ENCODE measurements at regions not wholly inside any gene's neighbourhood (a gene's known extent, or its start where the extent isn't known, plus 50 kb on each side); places are given as distances from the start of the nearest gene placed in this dataset.
"Not testable (repeated sequence)": the region's sequence is repeated elsewhere in the genome, so short reads cannot be mapped to it uniquely, and the experiment has no call there.

DNA sequence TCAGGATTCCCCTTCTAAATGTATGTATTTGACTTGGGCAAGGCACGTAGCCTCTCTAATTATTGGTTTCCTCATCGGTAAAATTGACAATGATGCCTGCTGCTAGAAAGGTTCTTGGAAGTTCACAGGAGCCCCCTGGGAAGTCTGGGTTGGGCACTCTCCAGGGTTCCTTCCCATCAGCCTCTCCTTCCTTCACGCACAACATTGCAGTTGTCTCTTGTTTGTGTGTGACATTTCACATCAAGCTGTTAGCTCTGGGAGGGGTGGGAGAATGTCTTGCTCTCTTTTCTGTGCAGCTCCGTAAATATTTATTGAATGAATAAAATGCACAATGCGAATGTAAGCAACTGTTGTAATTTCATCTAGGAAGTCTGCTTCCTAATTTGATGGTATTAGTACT, 153.2 kb upstream of the PRICKLE1 start:
- Histone ChIP-seq H3K9ac (ENCODE audit: low read depth, low read length) (no peak overlapping the region), H3K36me3 (ENCODE audit: insufficient read depth, low read length) (no peaks in the 10 kb centered on the region), H3K9me3 (ENCODE audit: control insufficient read depth, insufficient read depth, low read length) (peaks cover 14% of the 10 kb centered on the region; the same call in 1 of the 2 replicates), H3K4me1 (ENCODE audit: insufficient read depth, low read length) (peaks cover 20% of the 10 kb centered on the region)

DNA sequence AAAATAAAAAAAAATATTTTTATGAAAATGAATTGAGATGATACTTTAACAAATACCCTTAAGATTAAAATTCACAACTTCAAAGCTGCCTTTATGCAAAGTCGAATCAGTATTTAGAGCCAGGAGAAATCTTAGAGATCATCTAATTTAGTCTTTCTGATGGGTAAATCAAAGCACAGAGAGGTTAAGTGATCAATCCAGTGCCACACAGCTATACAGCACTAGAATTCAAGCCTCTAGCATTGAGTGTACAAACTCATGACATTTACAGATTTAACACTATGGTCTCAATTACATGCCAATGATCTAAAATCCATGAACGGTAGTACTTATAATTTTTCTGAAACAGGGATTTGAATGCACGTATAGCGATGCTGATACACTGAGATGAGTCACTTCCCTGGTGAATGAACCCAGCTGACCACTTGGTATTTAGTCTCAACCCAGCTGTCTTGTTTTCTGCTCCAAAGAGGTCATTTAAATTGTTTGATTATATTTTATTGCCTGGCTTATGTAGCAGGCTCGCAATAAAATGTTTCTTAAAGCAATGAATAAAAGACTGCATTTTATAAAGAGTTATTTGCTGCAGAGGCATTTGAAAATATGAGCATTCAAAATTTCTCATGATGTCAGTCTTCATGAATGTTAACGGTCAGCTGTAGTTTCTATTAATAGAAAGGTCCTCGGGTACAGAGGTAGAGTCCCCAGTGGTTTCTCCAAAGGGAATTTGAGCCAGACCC, 152.4 kb upstream of the PRICKLE1 start:
- Histone ChIP-seq H3K9me3 (ENCODE audit: control insufficient read depth, insufficient read depth, low read length) (peaks cover 14% of the 10 kb centered on the region; the same call in 1 of the 2 replicates), H3K4me1 (ENCODE audit: insufficient read depth, low read length) (peaks cover 20% of the 10 kb centered on the region), H3K9ac (ENCODE audit: low read depth, low read length) (no peak overlapping the region), H3K36me3 (ENCODE audit: insufficient read depth, low read length) (no peaks in the 10 kb centered on the region)

DNA sequence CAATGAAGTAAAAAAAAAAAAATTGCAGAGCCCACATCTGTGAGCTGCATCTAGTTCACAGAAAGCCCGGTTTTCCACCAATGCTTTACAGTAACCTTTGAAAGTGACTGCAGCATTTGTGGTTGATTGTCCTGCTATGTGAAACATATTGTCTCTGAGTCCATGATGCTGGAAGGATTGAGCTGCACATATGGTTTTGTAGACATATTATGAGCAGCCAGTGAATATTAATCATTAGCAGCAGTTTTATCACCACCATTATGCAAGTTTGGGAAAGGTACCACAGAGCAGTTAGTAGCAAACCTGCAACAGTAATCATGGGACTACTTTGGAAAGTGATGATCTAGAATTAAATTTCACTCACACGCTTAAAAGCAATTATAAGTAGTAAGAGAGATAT, 151.5 kb upstream of the PRICKLE1 start:
- peaks cover 22% of the 10 kb centered on the region for H3K4me1 ChIP-seq (ENCODE audit: insufficient read depth, low read length)
- H3K36me3 ChIP-seq (ENCODE audit: insufficient read depth, low read length), result no peaks in the 10 kb centered on the region
- H3K9ac ChIP-seq (ENCODE audit: low read depth, low read length), result no peak overlapping the region
- peaks cover 7% of the 10 kb centered on the region; the same call in 1 of the 2 replicates for H3K9me3 ChIP-seq (ENCODE audit: control insufficient read depth, insufficient read depth, low read length)

DNA sequence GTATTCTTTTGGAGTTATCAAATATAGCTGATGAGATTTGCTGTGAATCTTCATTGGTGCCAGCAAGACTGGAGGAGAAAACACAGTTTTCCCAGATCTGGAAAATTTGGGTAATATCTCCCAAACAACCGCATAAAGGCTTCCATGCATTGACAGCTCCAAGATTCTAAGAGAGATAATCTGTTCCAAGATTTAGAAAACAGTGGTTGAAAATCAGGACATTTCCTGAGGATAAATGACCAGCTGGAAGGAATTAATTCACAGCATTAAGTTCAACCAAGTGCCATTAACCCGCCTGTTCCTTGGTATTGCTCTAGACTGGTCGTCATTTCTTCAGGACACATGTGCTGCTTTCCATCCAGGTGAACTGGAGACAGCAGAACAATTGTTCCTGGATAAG, 147.9 kb upstream of the PRICKLE1 start:
- no peak overlapping the region for H3K9ac ChIP-seq (ENCODE audit: low read depth, low read length)

DNA sequence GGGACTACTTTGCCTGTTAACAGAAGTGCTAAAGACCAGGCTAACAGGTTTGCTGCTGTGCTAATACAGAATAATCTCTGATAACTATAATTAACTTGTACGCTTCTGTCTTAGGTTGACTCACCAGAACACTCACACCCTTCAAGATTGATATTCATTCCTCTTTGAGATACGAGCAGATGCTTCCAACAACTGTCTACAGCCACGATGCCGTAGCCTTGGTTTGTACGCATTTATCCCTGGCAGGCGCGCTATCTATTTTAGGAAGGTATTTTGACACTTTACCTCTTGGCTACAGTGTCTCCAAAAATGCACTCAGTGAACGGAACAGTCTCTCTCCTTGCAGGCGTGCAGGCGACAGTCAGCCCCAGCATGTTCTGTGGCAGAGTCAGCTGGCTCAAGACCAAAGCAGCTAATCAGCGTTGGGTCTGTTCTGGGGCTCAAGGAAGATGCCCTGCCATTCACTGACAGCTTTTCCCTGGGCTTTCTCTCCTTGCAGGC, 146.4 kb upstream of the PRICKLE1 start:
- Histone ChIP-seq H3K36me3 (ENCODE audit: insufficient read depth, low read length) (no peaks in the 10 kb centered on the region), H3K9me3 (ENCODE audit: control insufficient read depth, insufficient read depth, low read length) (no peaks in the 10 kb centered on the region), H3K4me1 (ENCODE audit: insufficient read depth, low read length) (0 out of 2 replicates have a peak, but pooled peaks cover 6% of the 10 kb centered on the region), H3K9ac (ENCODE audit: low read depth, low read length) (no peak overlapping the region)

More for the DNA sequence above, 147.9 kb upstream of the PRICKLE1 start:
- Histone ChIP-seq H3K9me3 (ENCODE audit: control insufficient read depth, insufficient read depth, low read length) (no peaks in the 10 kb centered on the region), H3K4me1 (ENCODE audit: insufficient read depth, low read length) (peaks cover 6% of the 10 kb centered on the region; the same call in 1 of the 2 replicates), H3K36me3 (ENCODE audit: insufficient read depth, low read length) (no peaks in the 10 kb centered on the region)

DNA sequence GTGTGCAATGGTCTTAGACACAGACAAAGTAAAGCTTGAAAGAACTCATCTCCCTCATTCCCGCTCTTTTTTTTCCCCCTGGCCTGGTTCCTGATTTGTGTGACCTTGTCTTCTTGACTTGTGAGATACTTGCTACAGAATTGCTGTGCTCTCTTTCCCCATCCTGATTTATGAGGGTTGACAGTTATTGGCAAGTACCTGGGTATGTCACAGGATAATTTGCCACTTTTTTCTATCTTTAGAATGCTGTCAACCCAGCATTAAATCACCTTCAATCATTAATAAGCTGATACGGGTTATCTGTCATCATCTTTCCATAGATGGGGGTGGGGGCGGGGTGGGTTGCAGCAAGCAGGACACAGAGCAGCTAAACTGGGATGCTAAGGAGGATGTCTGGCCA, 144.4 kb upstream of the PRICKLE1 start:
- Histone ChIP-seq H3K9me3 (ENCODE audit: control insufficient read depth, insufficient read depth, low read length) (no peaks in the 10 kb centered on the region), H3K4me1 (ENCODE audit: insufficient read depth, low read length) (0 out of 2 replicates have a peak, but pooled peaks cover 3% of the 10 kb centered on the region), H3K36me3 (ENCODE audit: insufficient read depth, low read length) (no peaks in the 10 kb centered on the region)

DNA sequence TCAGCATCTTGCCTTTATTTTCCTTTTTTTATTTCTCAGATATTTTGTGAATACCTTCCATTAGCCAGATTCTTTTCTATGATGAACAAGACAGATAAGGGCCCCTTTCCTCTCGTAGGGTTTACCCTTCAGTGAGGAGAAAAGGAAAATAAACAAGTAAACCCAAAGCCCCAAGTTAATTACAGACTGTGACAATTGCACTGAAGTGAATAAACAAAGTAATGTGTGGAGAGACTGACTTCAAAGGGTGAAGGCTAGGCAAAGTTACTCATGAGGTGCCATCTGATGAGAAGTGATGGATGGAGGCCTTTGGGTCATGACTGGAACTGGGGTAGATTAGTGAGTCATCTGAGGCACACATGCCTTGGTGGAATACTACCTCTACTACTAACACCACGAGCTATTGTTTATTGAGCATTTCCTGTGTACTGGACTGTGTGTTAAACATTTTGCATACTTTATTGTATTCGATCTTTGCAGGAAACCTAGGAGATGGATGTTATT, 143.4 kb upstream of the PRICKLE1 start:
- Histone ChIP-seq H3K9me3 (ENCODE audit: control insufficient read depth, insufficient read depth, low read length) (no peaks in the 10 kb centered on the region), H3K9ac (ENCODE audit: low read depth, low read length) (no peak overlapping the region), H3K4me1 (ENCODE audit: insufficient read depth, low read length) (0 out of 2 replicates have a peak, but pooled peaks cover 3% of the 10 kb centered on the region), H3K36me3 (ENCODE audit: insufficient read depth, low read length) (no peaks in the 10 kb centered on the region)

More for the DNA sequence above, 144.4 kb upstream of the PRICKLE1 start:
- no peak overlapping the region for H3K9ac ChIP-seq (ENCODE audit: low read depth, low read length)

DNA sequence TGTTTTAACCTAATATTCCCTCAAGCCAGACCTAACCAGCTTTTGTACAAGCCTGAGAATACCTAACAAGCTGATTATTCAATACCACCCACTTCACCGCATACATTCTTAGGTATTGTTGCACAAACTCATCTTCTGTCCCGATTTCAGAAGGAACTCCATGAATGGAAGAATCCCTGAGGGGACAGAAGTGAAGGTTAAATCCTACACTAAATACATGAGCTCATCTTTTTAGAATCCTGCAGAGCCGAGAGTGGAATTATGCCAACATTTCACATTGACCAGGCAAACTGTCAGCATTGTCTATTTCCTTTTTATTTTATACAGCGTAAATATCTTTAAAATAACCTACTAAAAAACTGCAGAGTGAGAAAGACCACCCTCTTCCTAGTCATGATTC, 140.7 kb upstream of the PRICKLE1 start:
- H3K4me1 ChIP-seq (ENCODE audit: insufficient read depth, low read length), result no peaks in the 10 kb centered on the region
- peaks cover 19% of the 10 kb centered on the region for H3K9me3 ChIP-seq (ENCODE audit: control insufficient read depth, insufficient read depth, low read length)

DNA sequence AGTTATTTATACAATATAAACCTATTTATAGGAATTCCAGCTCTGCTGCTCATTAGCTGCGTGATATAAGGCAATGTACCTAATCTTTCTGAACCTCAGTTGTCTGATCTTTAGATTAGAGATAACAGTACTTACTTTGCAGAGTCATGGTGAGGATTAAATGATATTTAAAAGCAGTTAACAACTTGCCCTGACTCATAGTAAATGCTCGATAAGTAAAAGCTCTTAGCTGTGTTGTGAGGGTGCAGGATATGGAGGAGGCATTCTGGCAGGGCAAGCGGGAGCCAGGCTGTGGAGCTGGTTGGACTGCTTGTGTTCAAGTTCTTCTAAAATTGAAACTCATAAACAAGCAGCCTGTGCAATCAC, 140.0 kb upstream of the PRICKLE1 start:
- H3K9me3 ChIP-seq (ENCODE audit: control insufficient read depth, insufficient read depth, low read length), result peaks cover 19% of the 10 kb centered on the region
- no peaks in the 10 kb centered on the region for H3K4me1 ChIP-seq (ENCODE audit: insufficient read depth, low read length)
- H3K36me3 ChIP-seq (ENCODE audit: insufficient read depth, low read length), result 0 out of 2 replicates have a peak, but pooled peaks cover 5% of the 10 kb centered on the region
- no peak overlapping the region for H3K9ac ChIP-seq (ENCODE audit: low read depth, low read length)

More for the DNA sequence above, 140.7 kb upstream of the PRICKLE1 start:
- Histone ChIP-seq H3K9ac (ENCODE audit: low read depth, low read length) (no peak overlapping the region), H3K36me3 (ENCODE audit: insufficient read depth, low read length) (0 out of 2 replicates have a peak, but pooled peaks cover 5% of the 10 kb centered on the region)

DNA sequence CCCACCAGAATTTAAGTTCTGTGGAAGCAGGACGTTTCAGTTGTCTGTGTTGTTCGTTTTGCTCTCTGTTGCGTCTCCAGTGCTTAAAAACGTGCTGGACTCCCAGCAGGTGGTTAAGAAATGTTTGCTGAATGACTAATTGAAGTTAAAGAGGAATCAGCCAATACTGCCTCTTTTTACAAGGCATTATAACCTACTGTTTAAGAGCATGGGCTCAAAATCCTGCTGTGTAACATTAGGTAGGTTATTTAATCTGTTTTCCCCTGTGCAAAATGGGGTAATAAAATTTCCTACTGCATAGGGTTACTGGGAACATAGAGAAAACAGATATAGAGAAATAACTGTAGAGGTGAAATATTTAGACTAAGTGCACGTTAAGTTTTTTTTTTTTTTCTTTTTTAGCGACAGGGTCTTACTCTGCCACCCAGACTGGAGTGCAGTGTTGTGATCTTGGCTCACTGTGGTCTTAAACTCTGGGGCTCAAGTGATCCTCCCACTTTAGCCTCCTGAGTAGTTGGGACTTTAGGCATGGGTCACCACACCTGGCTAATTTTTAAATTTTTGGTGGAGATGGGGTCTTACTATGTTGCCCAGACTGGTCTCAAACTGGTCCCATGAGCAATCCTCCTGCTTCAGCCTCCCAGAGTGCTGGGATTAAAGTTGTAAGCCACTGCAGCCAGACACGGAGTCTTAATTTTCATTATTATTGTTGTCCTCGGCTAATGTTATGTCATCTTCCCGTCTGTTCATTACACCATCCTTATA, 139.4 kb upstream of the PRICKLE1 start:
- 0 out of 2 replicates have a peak, but pooled peaks cover 5% of the 10 kb centered on the region for H3K36me3 ChIP-seq (ENCODE audit: insufficient read depth, low read length)
- H3K9ac ChIP-seq (ENCODE audit: low read depth, low read length), result no peak overlapping the region
- H3K9me3 ChIP-seq (ENCODE audit: control insufficient read depth, insufficient read depth, low read length), result peaks cover 19% of the 10 kb centered on the region
- H3K4me1 ChIP-seq (ENCODE audit: insufficient read depth, low read length), result no peaks in the 10 kb centered on the region

DNA sequence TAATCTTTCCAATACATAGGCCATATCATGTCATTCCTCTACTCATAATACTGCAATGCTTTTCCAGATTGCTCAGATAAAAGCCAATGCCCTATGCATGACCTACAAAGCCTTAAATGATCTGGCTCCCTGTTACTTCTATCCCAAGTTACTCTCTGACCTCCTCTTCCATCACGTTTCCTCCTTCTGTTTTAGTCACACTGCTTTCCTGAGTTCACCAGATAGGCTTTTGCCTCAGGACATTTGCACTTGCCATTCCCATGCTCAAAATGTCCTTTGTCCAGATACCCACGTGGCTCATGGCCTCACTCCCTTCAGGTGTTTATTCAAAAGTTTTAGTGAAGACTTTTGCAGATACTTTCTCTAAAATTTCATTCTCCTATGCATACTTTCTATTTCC, 138.7 kb upstream of the PRICKLE1 start:
- Histone ChIP-seq H3K36me3 (ENCODE audit: insufficient read depth, low read length) (0 out of 2 replicates have a peak, but pooled peaks cover 5% of the 10 kb centered on the region), H3K4me1 (ENCODE audit: insufficient read depth, low read length) (no peaks in the 10 kb centered on the region), H3K9ac (ENCODE audit: low read depth, low read length) (no peak overlapping the region), H3K9me3 (ENCODE audit: control insufficient read depth, insufficient read depth, low read length) (peaks cover 19% of the 10 kb centered on the region)

DNA sequence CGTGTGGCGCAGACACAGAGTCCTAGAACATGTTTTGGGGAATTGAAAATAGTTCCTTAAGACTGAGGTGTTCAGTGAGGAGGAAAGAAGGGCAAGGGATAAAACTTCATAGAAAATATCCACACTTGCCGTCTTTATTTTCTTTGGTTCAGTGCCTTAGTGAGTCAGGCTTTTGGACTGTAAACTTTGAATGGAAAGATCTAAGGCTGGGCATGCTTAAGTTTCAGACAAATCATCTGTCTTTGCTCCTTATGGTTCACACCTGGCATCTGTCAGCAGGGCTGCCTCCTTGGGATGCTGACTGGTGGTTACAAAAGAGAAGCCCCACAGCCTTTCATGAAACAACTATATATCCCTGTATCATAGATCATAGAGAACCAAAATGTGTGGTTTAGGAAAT, 136.3 kb upstream of the PRICKLE1 start:
- Histone ChIP-seq H3K4me1 (ENCODE audit: insufficient read depth, low read length) (no peaks in the 10 kb centered on the region), H3K9me3 (ENCODE audit: control insufficient read depth, insufficient read depth, low read length) (peaks cover 19% of the 10 kb centered on the region), H3K9ac (ENCODE audit: low read depth, low read length) (no peak overlapping the region), H3K36me3 (ENCODE audit: insufficient read depth, low read length) (0 out of 2 replicates have a peak, but pooled peaks cover 5% of the 10 kb centered on the region)

DNA sequence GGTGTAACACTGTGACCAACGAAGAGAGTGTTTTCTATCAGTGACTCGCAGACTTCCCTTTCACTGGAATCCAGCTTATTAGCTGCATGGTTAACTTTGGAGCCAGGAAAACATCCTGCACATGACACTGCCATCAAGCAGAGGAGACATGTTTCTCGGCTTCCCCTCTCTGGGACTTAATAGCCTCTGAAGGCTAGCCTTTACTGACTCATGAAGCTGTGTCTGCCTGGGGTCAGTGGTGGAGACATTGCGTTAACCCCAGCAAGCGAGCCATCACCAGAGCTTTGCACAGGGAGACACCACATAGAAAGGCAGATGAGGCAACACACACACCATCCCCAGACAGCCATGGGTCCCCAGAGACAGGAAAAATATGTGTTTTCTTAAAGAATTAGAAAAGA, 126.9 kb upstream of the PRICKLE1 start:
- no peaks in the 10 kb centered on the region for H3K36me3 ChIP-seq (ENCODE audit: insufficient read depth, low read length)

DNA sequence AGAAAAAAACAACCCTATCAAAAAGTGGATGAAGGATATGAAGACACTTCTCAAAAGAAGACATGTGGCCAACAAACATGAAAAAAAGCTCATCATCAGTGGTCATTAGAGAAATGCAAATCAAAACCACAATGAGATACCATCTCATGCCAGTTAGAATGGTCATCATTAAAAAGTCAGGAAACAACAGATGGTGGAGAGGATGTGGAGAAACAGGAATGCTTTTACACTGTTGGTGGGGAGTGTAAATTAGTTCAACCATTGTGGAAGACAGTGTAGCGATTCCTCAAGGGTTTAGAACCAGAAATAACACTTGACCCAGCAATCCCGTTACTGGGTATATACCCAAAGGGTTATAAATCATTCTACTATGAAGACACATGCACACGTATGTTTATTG, 124.0 kb upstream of the PRICKLE1 start:
- H3K4me1 ChIP-seq (ENCODE audit: insufficient read depth, low read length); H3K9ac ChIP-seq (ENCODE audit: low read depth, low read length); H3K9me3 ChIP-seq (ENCODE audit: control insufficient read depth, insufficient read depth, low read length); H3K36me3 ChIP-seq (ENCODE audit: insufficient read depth, low read length): not testable (repeated sequence)

More for the DNA sequence above, 126.9 kb upstream of the PRICKLE1 start:
- H3K9ac ChIP-seq (ENCODE audit: low read depth, low read length), result no peak overlapping the region
- no peaks in the 10 kb centered on the region for H3K4me1 ChIP-seq (ENCODE audit: insufficient read depth, low read length)
- no peaks in the 10 kb centered on the region for H3K9me3 ChIP-seq (ENCODE audit: control insufficient read depth, insufficient read depth, low read length)
